Hepatocyte (in vitro differentiated cells): ENCODE measurements at regions not wholly inside any gene's neighbourhood (a gene's known extent, or its start where the extent isn't known, plus 50 kb on each side); places are given as distances from the start of the nearest gene placed in this dataset.

Experiments
- EZH2 ChIP-seq: fragments of 200-600 bp; sonication (generic); IDR thresholded peaks from 2 replicates; pipeline ENCODE4 v1.6.1; 2016; ENCODE audit warnings: antibody characterized with exemption, mild to moderate bottlenecking, borderline replicate concordance
- EZH2phosphoT487 ChIP-seq: fragments of 200-600 bp; sonication (generic); IDR thresholded peaks from one replicate; pipeline ENCODE4 v1.6.1; 2018; ENCODE audit warnings: antibody characterized with exemption, mild to moderate bottlenecking, low read depth, moderate library complexity; ENCODE audit not compliant: unreplicated experiment, severe bottlenecking
- TF ChIP-seq, protein P1 (sequence below): fragments of 200-600 bp; sonication (generic); IDR thresholded peaks from 2 replicates; pipeline ENCODE4 v1.5.1; 2016; ENCODE audit warnings: antibody characterized with exemption, mild to moderate bottlenecking; ENCODE audit not compliant: poor library complexity

GRCh38 chr1:218783131-218783530 lies 390.5 kb upstream of the LYPLAL1 start:
- TF ChIP-seq EZH2, result no peak
- TF ChIP-seq, protein P1, sequence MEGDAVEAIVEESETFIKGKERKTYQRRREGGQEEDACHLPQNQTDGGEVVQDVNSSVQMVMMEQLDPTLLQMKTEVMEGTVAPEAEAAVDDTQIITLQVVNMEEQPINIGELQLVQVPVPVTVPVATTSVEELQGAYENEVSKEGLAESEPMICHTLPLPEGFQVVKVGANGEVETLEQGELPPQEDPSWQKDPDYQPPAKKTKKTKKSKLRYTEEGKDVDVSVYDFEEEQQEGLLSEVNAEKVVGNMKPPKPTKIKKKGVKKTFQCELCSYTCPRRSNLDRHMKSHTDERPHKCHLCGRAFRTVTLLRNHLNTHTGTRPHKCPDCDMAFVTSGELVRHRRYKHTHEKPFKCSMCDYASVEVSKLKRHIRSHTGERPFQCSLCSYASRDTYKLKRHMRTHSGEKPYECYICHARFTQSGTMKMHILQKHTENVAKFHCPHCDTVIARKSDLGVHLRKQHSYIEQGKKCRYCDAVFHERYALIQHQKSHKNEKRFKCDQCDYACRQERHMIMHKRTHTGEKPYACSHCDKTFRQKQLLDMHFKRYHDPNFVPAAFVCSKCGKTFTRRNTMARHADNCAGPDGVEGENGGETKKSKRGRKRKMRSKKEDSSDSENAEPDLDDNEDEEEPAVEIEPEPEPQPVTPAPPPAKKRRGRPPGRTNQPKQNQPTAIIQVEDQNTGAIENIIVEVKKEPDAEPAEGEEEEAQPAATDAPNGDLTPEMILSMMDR, result no peak
- no peak for TF ChIP-seq EZH2phosphoT487
